ENCODE measurements at regions not wholly inside any gene's neighbourhood (a gene's known extent, or its start where the extent isn't known, plus 50 kb on each side); places are given as distances from the start of the nearest gene placed in this dataset.

DNA sequence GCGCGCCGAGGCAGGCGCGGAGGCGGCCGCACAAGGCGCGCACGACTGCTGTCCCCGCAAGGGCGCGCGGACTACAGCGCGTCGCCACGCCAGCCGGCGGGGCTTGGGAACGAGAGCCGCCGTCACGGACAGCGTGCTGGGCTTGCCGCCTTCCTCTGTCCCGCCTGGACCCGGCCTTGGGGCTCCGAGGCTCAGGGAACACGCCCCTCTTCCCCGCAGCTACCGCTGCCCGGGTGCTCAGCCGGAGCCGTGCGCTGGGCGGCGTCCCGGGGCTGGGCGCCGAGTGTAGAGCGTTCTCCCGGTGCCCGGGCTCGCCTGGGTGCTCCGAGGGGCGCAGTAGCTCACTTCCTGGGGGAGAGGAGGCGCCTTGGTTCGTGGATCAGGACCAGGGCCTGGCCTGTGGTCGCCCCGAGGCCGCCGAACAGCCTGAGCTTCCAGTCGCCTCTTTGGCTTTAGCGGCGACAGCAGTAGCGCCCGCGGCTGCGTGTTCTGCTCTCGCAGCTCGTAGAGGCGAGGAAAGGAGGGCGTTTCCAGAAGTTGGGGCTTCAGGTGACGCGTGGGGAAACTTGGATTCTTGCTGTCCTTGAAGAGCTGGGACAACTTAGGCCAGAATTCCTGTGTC lies 226.7 kb upstream of the C2CD4B start:
- Histone ChIP-seq H3K79me2 (ENCODE audit: control insufficient read depth, insufficient read depth, low read length) (peaks cover 6% of the 10 kb centered on the region), H3K36me3 (ENCODE audit: control insufficient read depth in 2 of 2, extremely low read depth in 1 of 2, insufficient read depth in 2 of 2, low read length in 2 of 2) (no peaks in the 10 kb centered on the region), H2AFZ (ENCODE audit: control insufficient read depth, low read length) (peak overlapping the region; percentile 93), H3K27ac (ENCODE audit: control insufficient read depth, insufficient read depth, low read length) (no peak overlapping the region), H3K9me1 (ENCODE audit: control insufficient read depth, extremely low read depth, insufficient read depth, low read length) (no peaks in the 10 kb centered on the region), H3K27me3 (ENCODE audit: control insufficient read depth, extremely low read depth, insufficient read depth, low read length) (no peaks in the 10 kb centered on the region), H3K4me2 (ENCODE audit: control insufficient read depth, extremely low read depth, insufficient read depth, low read depth, low read length) (peak overlapping the region; percentile 97), H4K20me1 (ENCODE audit: control insufficient read depth, extremely low read depth, insufficient read depth, low read length) (no peaks in the 10 kb centered on the region), H3K9ac (ENCODE audit: control insufficient read depth, extremely low read depth, insufficient read depth, low read length) (peak overlapping the region; percentile 97), H3K4me1 (ENCODE audit: control insufficient read depth, extremely low read depth, insufficient read depth, low read length) (peaks cover 16% of the 10 kb centered on the region), H3K9me3 (ENCODE audit: control insufficient read depth, low read depth, low read length) (no peaks in the 10 kb centered on the region), H3K4me3 (ENCODE audit: control insufficient read depth in 2 of 3, extremely low read depth in 1 of 3, insufficient read depth in 2 of 3, low read depth in 1 of 3, low read length in 3 of 3) (peak overlapping the region; percentile 99 to 100 (median 99))
- TF ChIP-seq, protein P1, sequence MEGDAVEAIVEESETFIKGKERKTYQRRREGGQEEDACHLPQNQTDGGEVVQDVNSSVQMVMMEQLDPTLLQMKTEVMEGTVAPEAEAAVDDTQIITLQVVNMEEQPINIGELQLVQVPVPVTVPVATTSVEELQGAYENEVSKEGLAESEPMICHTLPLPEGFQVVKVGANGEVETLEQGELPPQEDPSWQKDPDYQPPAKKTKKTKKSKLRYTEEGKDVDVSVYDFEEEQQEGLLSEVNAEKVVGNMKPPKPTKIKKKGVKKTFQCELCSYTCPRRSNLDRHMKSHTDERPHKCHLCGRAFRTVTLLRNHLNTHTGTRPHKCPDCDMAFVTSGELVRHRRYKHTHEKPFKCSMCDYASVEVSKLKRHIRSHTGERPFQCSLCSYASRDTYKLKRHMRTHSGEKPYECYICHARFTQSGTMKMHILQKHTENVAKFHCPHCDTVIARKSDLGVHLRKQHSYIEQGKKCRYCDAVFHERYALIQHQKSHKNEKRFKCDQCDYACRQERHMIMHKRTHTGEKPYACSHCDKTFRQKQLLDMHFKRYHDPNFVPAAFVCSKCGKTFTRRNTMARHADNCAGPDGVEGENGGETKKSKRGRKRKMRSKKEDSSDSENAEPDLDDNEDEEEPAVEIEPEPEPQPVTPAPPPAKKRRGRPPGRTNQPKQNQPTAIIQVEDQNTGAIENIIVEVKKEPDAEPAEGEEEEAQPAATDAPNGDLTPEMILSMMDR (optimal IDR thresholded peaks at IDR 0.05 in 1 of 3, IDR thresholded peaks at IDR 0.05 in 1 of 3, conservative IDR thresholded peaks at IDR 0.05 in 1 of 3; ENCODE audit: extremely low read depth in 1 of 3, insufficient read depth in 2 of 3, low read length in 3 of 3) = peak; percentile 18 to 67 (median 49)
- no peak for TF ChIP-seq EZH2 (IDR thresholded peaks at IDR 0.05; ENCODE audit: low read length)
- no peak for DNase-seq (ENCODE audit: low read depth, low spot score)
- no peak for FAIRE-seq
- dilution Hi-C loops (cut with MboI; ENCODE audit: extremely low pct_ligation_motif_present, low sequenced_read_pairs) = no loop called here

- no peak overlapping the region for H2AFZ ChIP-seq (ENCODE audit: control insufficient read depth, low read length)
- H3K9me1 ChIP-seq (ENCODE audit: control insufficient read depth, extremely low read depth, insufficient read depth, low read length) = no peaks in the 10 kb centered on the region
- no peak overlapping the region for H3K9ac ChIP-seq (ENCODE audit: control insufficient read depth, extremely low read depth, insufficient read depth, low read length)
- H3K4me1 ChIP-seq (ENCODE audit: control insufficient read depth, extremely low read depth, insufficient read depth, low read length) = peaks cover 16% of the 10 kb centered on the region
- H3K4me2 ChIP-seq (ENCODE audit: control insufficient read depth, extremely low read depth, insufficient read depth, low read depth, low read length) = peak overlapping the region; percentile 97
- FAIRE-seq (peak; percentile 13), DNase-seq (ENCODE audit: low read depth, low spot score) (no peak)
- H3K4me3 ChIP-seq (ENCODE audit: control insufficient read depth in 2 of 3, extremely low read depth in 1 of 3, insufficient read depth in 2 of 3, low read depth in 1 of 3, low read length in 3 of 3) = peak overlapping the region in 2 of 3 experiments; percentile 99 to 100
- dilution Hi-C loops (cut with MboI; ENCODE audit: extremely low pct_ligation_motif_present, low sequenced_read_pairs) = no loop called here
- no peak overlapping the region for H3K27ac ChIP-seq (ENCODE audit: control insufficient read depth, insufficient read depth, low read length)
- TF ChIP-seq EZH2 (IDR thresholded peaks at IDR 0.05; ENCODE audit: low read length) = no peak
- TF ChIP-seq, protein P1 (optimal IDR thresholded peaks at IDR 0.05 in 1 of 3, IDR thresholded peaks at IDR 0.05 in 1 of 3, conservative IDR thresholded peaks at IDR 0.05 in 1 of 3; ENCODE audit: extremely low read depth in 1 of 3, insufficient read depth in 2 of 3, low read length in 3 of 3) = no peak
- no peaks in the 10 kb centered on the region for H3K27me3 ChIP-seq (ENCODE audit: control insufficient read depth, extremely low read depth, insufficient read depth, low read length)
- no peaks in the 10 kb centered on the region for H4K20me1 ChIP-seq (ENCODE audit: control insufficient read depth, extremely low read depth, insufficient read depth, low read length)
- H3K36me3 ChIP-seq (ENCODE audit: control insufficient read depth in 2 of 2, extremely low read depth in 1 of 2, insufficient read depth in 2 of 2, low read length in 2 of 2) = no peaks in the 10 kb centered on the region
- H3K79me2 ChIP-seq (ENCODE audit: control insufficient read depth, insufficient read depth, low read length) = peaks cover 6% of the 10 kb centered on the region
- H3K9me3 ChIP-seq (ENCODE audit: control insufficient read depth, low read depth, low read length) = no peaks in the 10 kb centered on the region
Observed at GRCh38 chr15:62392376-62392775, 227.3 kb upstream of the C2CD4B start.

Data from keratinocyte (primary cell).